Calu3 (cell line): ENCODE measurements at regions not wholly inside any gene's neighbourhood (a gene's known extent, or its start where the extent isn't known, plus 50 kb on each side); places are given as distances from the start of the nearest gene placed in this dataset.

Experiments used
- BruUV-seq: library from RNA; stranded (reverse); fragments of 400-500 nt; replicated peaks from 2 replicates; lab custom pipeline; 2021; lab: Mats Ljungman, UMichigan
- CTCF ChIA-PET: fragments of 300-600 bp; sonication (Branson Sonifier 250); formaldehyde crosslinking; loops from one replicate; lab custom pipeline; 2022; ENCODE audit warnings: antibody characterized with exemption; lab: Charles Lee
- DNase-seq: peaks from one replicate; pipeline ENCODE4 v3.0.0; 2022
- H3K27ac Mint-ChIP-seq: one replicate; pipeline ENCODE4 v1.8.0; 2022; ENCODE audit warnings: mixed read lengths; ENCODE audit not compliant: unreplicated experiment
- H3K27me3 Mint-ChIP-seq: one replicate; pipeline ENCODE4 v1.8.0; 2022; ENCODE audit warnings: mixed read lengths; ENCODE audit not compliant: unreplicated experiment
- H3K36me3 Mint-ChIP-seq: one replicate; pipeline ENCODE4 v1.8.0; 2022; ENCODE audit warnings: mild to moderate bottlenecking, moderate library complexity, mixed read lengths; ENCODE audit not compliant: insufficient read depth, unreplicated experiment
- H3K4me1 Mint-ChIP-seq: one replicate; pipeline ENCODE4 v1.8.0; 2022; ENCODE audit warnings: mild to moderate bottlenecking, low read depth, mixed read lengths; ENCODE audit not compliant: unreplicated experiment
- H3K4me3 Mint-ChIP-seq: one replicate; pipeline ENCODE4 v1.8.0; 2022; ENCODE audit warnings: mild to moderate bottlenecking, low read depth, moderate library complexity, mixed read lengths; ENCODE audit not compliant: unreplicated experiment
- H3K9me3 Mint-ChIP-seq: one replicate; pipeline ENCODE4 v1.8.0; 2022; ENCODE audit warnings: low read depth, mixed read lengths; ENCODE audit not compliant: unreplicated experiment
- CTCF ChIP-seq: fragments of 200-600 bp; IDR thresholded peaks from one replicate; pipeline ENCODE4 v1.8.0; 2022; ENCODE audit warnings: antibody characterized with exemption; ENCODE audit not compliant: unreplicated experiment
- intact Hi-C: fragments of 100-400 bp; cut with micrococcal nuclease; formaldehyde crosslinking; loops from one replicate; pipeline ENCODE4 v1.10.0; 2022; ENCODE audit not compliant: unreplicated experiment

- TF ChIP-seq CTCF = no peak
- intact Hi-C loops = no loop called here
- no peaks in the 10 kb centered on the region for H3K27me3 Mint-ChIP-seq
- DNase-seq = no peak
- no peak overlapping the region for H3K4me3 Mint-ChIP-seq
- H3K27ac Mint-ChIP-seq = no peak overlapping the region
- CTCF ChIA-PET = no interaction called here
- no peaks in the 10 kb centered on the region for H3K36me3 Mint-ChIP-seq
- H3K4me1 Mint-ChIP-seq = no peaks in the 10 kb centered on the region
- no peaks in the 10 kb centered on the region for H3K9me3 Mint-ChIP-seq
- BruUV-seq = no TSS peak
Observed at GRCh38 chr13:104355041-104355670, 1288.9 kb upstream of the SLC10A2 start.

- H3K9me3 Mint-ChIP-seq = no peaks in the 10 kb centered on the region
- no peak overlapping the region for H3K27ac Mint-ChIP-seq
- CTCF ChIA-PET = no interaction called here
- no peaks in the 10 kb centered on the region for H3K36me3 Mint-ChIP-seq
- no peak for DNase-seq
- H3K4me3 Mint-ChIP-seq = no peak overlapping the region
- intact Hi-C loops = no loop called here
- H3K4me1 Mint-ChIP-seq = no peaks in the 10 kb centered on the region
- no peaks in the 10 kb centered on the region for H3K27me3 Mint-ChIP-seq
- no peak for TF ChIP-seq CTCF
- no TSS peak for BruUV-seq
Observed at GRCh38 chr13:104327211-104327610, 1261.0 kb upstream of the SLC10A2 start.

GRCh38 chr13:104326523-104326922, 1260.3 kb upstream of the SLC10A2 start:
- no TSS peak for BruUV-seq

GRCh38 chr13:104321756-104322155, 1255.5 kb upstream of the SLC10A2 start:
- Mint-ChIP-seq H3K4me3 (no peak overlapping the region), H3K27me3 (no peaks in the 10 kb centered on the region), H3K9me3 (no peaks in the 10 kb centered on the region), H3K4me1 (no peaks in the 10 kb centered on the region), H3K27ac (no peak overlapping the region), H3K36me3 (no peaks in the 10 kb centered on the region)
- no TSS peak for BruUV-seq
- intact Hi-C loops = no loop called here
- no peak for TF ChIP-seq CTCF
- CTCF ChIA-PET = no interaction called here
- DNase-seq = no peak

More at GRCh38 chr13:104326523-104326922, 1260.3 kb upstream of the SLC10A2 start:
- H3K4me3 Mint-ChIP-seq = no peak overlapping the region
- H3K4me1 Mint-ChIP-seq = no peaks in the 10 kb centered on the region
- H3K36me3 Mint-ChIP-seq = no peaks in the 10 kb centered on the region
- intact Hi-C loops = no loop called here
- TF ChIP-seq CTCF = no peak
- CTCF ChIA-PET = no interaction called here
- H3K9me3 Mint-ChIP-seq = no peaks in the 10 kb centered on the region
- H3K27ac Mint-ChIP-seq = no peak overlapping the region
- no peak for DNase-seq
- no peaks in the 10 kb centered on the region for H3K27me3 Mint-ChIP-seq
